ENCODE measurements at regions not wholly inside any gene's neighbourhood (a gene's known extent, or its start where the extent isn't known, plus 50 kb on each side); places are given as distances from the start of the nearest gene placed in this dataset.

- TF ChIP-seq, protein P1, sequence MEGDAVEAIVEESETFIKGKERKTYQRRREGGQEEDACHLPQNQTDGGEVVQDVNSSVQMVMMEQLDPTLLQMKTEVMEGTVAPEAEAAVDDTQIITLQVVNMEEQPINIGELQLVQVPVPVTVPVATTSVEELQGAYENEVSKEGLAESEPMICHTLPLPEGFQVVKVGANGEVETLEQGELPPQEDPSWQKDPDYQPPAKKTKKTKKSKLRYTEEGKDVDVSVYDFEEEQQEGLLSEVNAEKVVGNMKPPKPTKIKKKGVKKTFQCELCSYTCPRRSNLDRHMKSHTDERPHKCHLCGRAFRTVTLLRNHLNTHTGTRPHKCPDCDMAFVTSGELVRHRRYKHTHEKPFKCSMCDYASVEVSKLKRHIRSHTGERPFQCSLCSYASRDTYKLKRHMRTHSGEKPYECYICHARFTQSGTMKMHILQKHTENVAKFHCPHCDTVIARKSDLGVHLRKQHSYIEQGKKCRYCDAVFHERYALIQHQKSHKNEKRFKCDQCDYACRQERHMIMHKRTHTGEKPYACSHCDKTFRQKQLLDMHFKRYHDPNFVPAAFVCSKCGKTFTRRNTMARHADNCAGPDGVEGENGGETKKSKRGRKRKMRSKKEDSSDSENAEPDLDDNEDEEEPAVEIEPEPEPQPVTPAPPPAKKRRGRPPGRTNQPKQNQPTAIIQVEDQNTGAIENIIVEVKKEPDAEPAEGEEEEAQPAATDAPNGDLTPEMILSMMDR (IDR thresholded peaks at IDR 0.05): no peak
- Histone ChIP-seq H3K27ac (no peak overlapping the region), H3K4me3 (ENCODE audit: low read depth in 1 of 2, low read length in 1 of 2) (no peak overlapping the region), H3K9me3 (peaks cover 5% of the 10 kb centered on the region), H3K36me3 (no peaks in the 10 kb centered on the region), H3K4me1 (ENCODE audit: control insufficient read depth in 1 of 2, insufficient read depth in 1 of 2, low read depth in 1 of 2, low read length in 1 of 2) (no peaks in the 10 kb centered on the region), H3K27me3 (no peaks in the 10 kb centered on the region)
These were observed 498.3 kb downstream of the KCNH5 start for GRCh38 chr14:62546862-62547474.

- Histone ChIP-seq H3K27me3 (no peaks in the 10 kb centered on the region), H3K36me3 (no peaks in the 10 kb centered on the region)
These were observed 487.8 kb downstream of the KCNH5 start for GRCh38 chr14:62557416-62557815.

GRCh38 chr14:62558451-62558850 is 486.8 kb downstream of the KCNH5 start:
- TF ChIP-seq, protein P1 (IDR thresholded peaks at IDR 0.05): no peak
- no peaks in the 10 kb centered on the region for H3K9me3 ChIP-seq
- no peaks in the 10 kb centered on the region for H3K27me3 ChIP-seq
- H3K27ac ChIP-seq: no peak overlapping the region
- H3K4me3 ChIP-seq (ENCODE audit: low read depth in 1 of 2, low read length in 1 of 2): no peak overlapping the region
- no peaks in the 10 kb centered on the region for H3K4me1 ChIP-seq (ENCODE audit: control insufficient read depth in 1 of 2, insufficient read depth in 1 of 2, low read depth in 1 of 2, low read length in 1 of 2)
- H3K36me3 ChIP-seq: no peaks in the 10 kb centered on the region

More at GRCh38 chr14:62557416-62557815, 487.8 kb downstream of the KCNH5 start:
- H3K4me3 ChIP-seq (ENCODE audit: low read depth in 1 of 2, low read length in 1 of 2): no peak overlapping the region
- no peaks in the 10 kb centered on the region for H3K9me3 ChIP-seq
- TF ChIP-seq, protein P1 (IDR thresholded peaks at IDR 0.05): no peak
- no peak overlapping the region for H3K27ac ChIP-seq
- H3K4me1 ChIP-seq (ENCODE audit: control insufficient read depth in 1 of 2, insufficient read depth in 1 of 2, low read depth in 1 of 2, low read length in 1 of 2): no peaks in the 10 kb centered on the region

GRCh38 chr14:62585247-62585646 is 460.0 kb downstream of the KCNH5 start:
- no peaks in the 10 kb centered on the region for H3K9me3 ChIP-seq
- H3K4me1 ChIP-seq (ENCODE audit: control insufficient read depth in 1 of 2, insufficient read depth in 1 of 2, low read depth in 1 of 2, low read length in 1 of 2): no peaks in the 10 kb centered on the region
- H3K27me3 ChIP-seq: no peaks in the 10 kb centered on the region
- H3K27ac ChIP-seq: no peak overlapping the region
- TF ChIP-seq, protein P1 (IDR thresholded peaks at IDR 0.05): no peak
- no peak overlapping the region for H3K4me3 ChIP-seq (ENCODE audit: low read depth in 1 of 2, low read length in 1 of 2)
- no peaks in the 10 kb centered on the region for H3K36me3 ChIP-seq

GRCh38 chr14:62592877-62593276 is 452.4 kb downstream of the KCNH5 start:
- TF ChIP-seq, protein P1 (IDR thresholded peaks at IDR 0.05): no peak
- H3K4me3 ChIP-seq (ENCODE audit: low read depth in 1 of 2, low read length in 1 of 2): no peak overlapping the region

More at GRCh38 chr14:62592877-62593276, 452.4 kb downstream of the KCNH5 start:
- Histone ChIP-seq H3K9me3 (no peaks in the 10 kb centered on the region), H3K27me3 (no peaks in the 10 kb centered on the region), H3K27ac (no peak overlapping the region), H3K36me3 (no peaks in the 10 kb centered on the region), H3K4me1 (ENCODE audit: control insufficient read depth in 1 of 2, insufficient read depth in 1 of 2, low read depth in 1 of 2, low read length in 1 of 2) (no peaks in the 10 kb centered on the region)

Data from neutrophil (primary cell).